ENCODE measurements at regions not wholly inside any gene's neighbourhood (a gene's known extent, or its start where the extent isn't known, plus 50 kb on each side); places are given as distances from the start of the nearest gene placed in this dataset.

DNA sequence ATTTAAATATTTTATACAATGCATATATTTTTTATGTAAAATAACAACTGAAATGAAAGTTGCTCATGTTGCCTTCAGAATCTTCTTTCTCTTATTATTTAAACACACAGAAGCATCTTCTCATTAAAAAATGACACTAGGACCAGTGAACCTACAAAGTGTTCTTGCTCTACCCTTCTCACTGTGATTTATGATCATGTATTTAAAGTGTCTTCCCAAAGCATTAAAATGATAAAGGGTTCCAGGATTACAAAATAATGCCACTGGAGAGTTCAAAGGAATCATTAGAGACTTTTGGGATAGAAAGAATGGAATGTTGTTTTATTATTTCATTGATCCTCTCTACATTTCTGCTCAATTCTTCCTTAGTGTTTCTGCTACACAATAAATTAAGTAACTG, 643.6 kb upstream of the SLITRK1 start:
- Histone ChIP-seq H3K9me3 (no peaks in the 10 kb centered on the region), H3K4me3 (no peak overlapping the region), H3K27ac (no peak overlapping the region), H3K36me3 (no peaks in the 10 kb centered on the region), H3K4me1 (no peaks in the 10 kb centered on the region), H3K27me3 (no peaks in the 10 kb centered on the region)
- intact Hi-C loops (cut with DNase I), result no loop called here
- DNase-seq, result no peak
- no peak for TF ChIP-seq POLR2A (IDR thresholded peaks at IDR 0.05)
- TF ChIP-seq, protein P1, sequence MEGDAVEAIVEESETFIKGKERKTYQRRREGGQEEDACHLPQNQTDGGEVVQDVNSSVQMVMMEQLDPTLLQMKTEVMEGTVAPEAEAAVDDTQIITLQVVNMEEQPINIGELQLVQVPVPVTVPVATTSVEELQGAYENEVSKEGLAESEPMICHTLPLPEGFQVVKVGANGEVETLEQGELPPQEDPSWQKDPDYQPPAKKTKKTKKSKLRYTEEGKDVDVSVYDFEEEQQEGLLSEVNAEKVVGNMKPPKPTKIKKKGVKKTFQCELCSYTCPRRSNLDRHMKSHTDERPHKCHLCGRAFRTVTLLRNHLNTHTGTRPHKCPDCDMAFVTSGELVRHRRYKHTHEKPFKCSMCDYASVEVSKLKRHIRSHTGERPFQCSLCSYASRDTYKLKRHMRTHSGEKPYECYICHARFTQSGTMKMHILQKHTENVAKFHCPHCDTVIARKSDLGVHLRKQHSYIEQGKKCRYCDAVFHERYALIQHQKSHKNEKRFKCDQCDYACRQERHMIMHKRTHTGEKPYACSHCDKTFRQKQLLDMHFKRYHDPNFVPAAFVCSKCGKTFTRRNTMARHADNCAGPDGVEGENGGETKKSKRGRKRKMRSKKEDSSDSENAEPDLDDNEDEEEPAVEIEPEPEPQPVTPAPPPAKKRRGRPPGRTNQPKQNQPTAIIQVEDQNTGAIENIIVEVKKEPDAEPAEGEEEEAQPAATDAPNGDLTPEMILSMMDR (IDR thresholded peaks at IDR 0.05), result no peak

DNA sequence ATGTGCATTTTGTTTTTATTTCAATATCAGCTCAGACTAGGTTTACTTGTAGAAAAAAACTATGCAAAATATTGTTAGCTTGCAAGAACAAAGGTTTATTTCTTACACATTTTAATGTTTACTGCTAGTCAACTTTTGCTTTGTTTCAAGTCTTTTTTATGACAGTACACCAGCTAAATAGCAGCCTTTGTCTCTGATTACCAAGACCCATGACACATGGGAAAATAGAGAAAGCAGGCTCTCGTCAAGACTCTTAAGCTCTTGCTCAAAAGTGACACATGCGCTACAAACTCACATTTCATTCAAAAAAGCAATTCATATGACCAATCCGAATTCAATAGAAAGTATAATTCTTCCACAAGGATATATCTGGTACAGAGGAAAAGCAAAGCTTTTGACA, 642.3 kb upstream of the SLITRK1 start:
- H3K4me1 ChIP-seq, result no peaks in the 10 kb centered on the region
- H3K27me3 ChIP-seq, result no peaks in the 10 kb centered on the region
- H3K9me3 ChIP-seq, result no peaks in the 10 kb centered on the region
- no peak overlapping the region for H3K27ac ChIP-seq
- H3K4me3 ChIP-seq, result no peak overlapping the region
- H3K36me3 ChIP-seq, result no peaks in the 10 kb centered on the region
- 63 to 71% methylated on average over 3 of the region's 3 CpGs for WGBS, 2 donors
- DNase-seq, result no peak
- TF ChIP-seq, protein P1 (IDR thresholded peaks at IDR 0.05), result no peak
- TF ChIP-seq POLR2A (IDR thresholded peaks at IDR 0.05), result no peak
- intact Hi-C loops (cut with DNase I), result no loop called here

DNA sequence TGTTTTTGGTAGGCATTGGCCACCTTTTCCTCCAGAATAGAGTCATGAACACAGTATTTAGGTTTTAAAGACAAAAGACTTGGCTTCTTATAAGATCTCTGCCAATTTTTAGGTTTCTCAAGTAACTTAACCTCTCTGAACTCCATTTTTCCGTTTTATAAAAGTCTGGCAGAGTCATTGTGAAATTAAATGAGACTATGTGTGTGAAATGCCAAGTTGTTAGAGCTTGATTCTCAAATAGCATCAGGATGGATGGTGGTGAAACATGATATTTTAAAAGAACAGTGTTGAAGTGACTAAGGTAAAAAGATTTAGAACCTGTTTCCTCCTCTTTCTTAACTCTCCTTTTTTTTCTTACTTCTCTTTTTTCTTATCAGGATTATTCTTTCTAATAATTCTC, 617.7 kb upstream of the SLITRK1 start:
- WGBS, 2 donors, result 13 to 47% methylated on average over 1 of the region's 1 CpG
- H3K4me3 ChIP-seq, result no peak overlapping the region
- intact Hi-C loops (cut with DNase I), result no loop called here
- TF ChIP-seq, protein P1 (IDR thresholded peaks at IDR 0.05), result no peak
- no peak for TF ChIP-seq POLR2A (IDR thresholded peaks at IDR 0.05)
- no peaks in the 10 kb centered on the region for H3K27me3 ChIP-seq
- H3K36me3 ChIP-seq, result no peaks in the 10 kb centered on the region
- no peak for DNase-seq
- no peaks in the 10 kb centered on the region for H3K4me1 ChIP-seq
- H3K27ac ChIP-seq, result no peak overlapping the region
- H3K9me3 ChIP-seq, result peaks cover 0 to 5% (median 0%) of the 10 kb centered on the region in 3 donors

- Histone ChIP-seq H3K27ac (no peak overlapping the region), H3K4me3 (no peak overlapping the region), H3K27me3 (no peaks in the 10 kb centered on the region), H3K36me3 (no peaks in the 10 kb centered on the region), H3K9me3 (peaks cover 0 to 5% (median 0%) of the 10 kb centered on the region in 3 donors), H3K4me1 (no peaks in the 10 kb centered on the region)
- intact Hi-C loops (cut with DNase I), result no loop called here
- WGBS, 2 donors, result 81 to 83% methylated on average over 5 of the region's 5 CpGs
- DNase-seq, result no peak
- TF ChIP-seq POLR2A (IDR thresholded peaks at IDR 0.05), result no peak
- TF ChIP-seq, protein P1 (IDR thresholded peaks at IDR 0.05), result no peak
These were observed 615.3 kb upstream of the SLITRK1 start for GRCh38 chr13:84497613-84498012.

DNA sequence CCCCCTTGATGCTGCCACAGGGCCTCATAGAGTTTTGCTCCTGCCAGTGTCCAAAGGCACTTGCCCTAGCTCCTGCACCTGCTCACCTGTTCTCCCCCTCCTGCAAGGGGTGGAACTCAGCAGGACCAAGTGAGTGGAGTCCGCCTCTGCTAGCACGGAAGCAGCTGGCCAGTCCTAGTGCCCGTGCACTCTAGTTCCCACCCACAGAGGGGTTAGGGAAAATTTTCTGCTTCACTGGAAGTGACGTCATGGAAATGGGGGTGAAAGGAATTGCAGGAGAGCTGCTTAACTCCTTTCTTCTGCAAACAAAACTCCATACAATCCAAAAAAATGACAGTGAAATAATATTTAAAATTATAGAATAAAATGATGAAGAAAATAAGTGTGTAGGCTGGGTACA, 609.7 kb upstream of the SLITRK1 start:
- intact Hi-C loops (cut with DNase I), result no loop called here
- 81 to 88% methylated on average over 3 to 4 of the region's 4 CpGs for WGBS, 2 donors
- TF ChIP-seq POLR2A (IDR thresholded peaks at IDR 0.05), result no peak
- TF ChIP-seq, protein P1 (IDR thresholded peaks at IDR 0.05), result no peak

More for the DNA sequence above, 609.7 kb upstream of the SLITRK1 start:
- Histone ChIP-seq H3K9me3 (no peaks in the 10 kb centered on the region), H3K27me3 (no peaks in the 10 kb centered on the region), H3K36me3 (no peaks in the 10 kb centered on the region), H3K4me1 (no peaks in the 10 kb centered on the region), H3K27ac (no peak overlapping the region), H3K4me3 (no peak overlapping the region)
- DNase-seq, result no peak

Measured in esophagus squamous epithelium (tissue), 5 donors.